H1 (cell line): ENCODE measurements at regions not wholly inside any gene's neighbourhood (a gene's known extent, or its start where the extent isn't known, plus 50 kb on each side); places are given as distances from the start of the nearest gene placed in this dataset.

Experiments
- CTCF ChIA-PET: fragments of 300-600 bp; sonication (Branson Sonifier 250); formaldehyde crosslinking; loops from one replicate; lab custom pipeline; 2021; ENCODE audit not compliant: partially characterized antibody; lab: Charles Lee
- POLR2A ChIA-PET: fragments of 300-600 bp; sonication (Branson Sonifier 250); formaldehyde crosslinking; loops from one replicate; lab custom pipeline; 2021; ENCODE audit warnings: inconsistent platforms; ENCODE audit not compliant: partially characterized antibody; lab: Charles Lee
- DNase-seq, 2 experiments: peaks; one replicate each; pipeline versions ENCODE4 v3.0.0 to v3.0.0-alpha.2; 2010 to 2022; ENCODE audit warnings: low spot score in 2 of 2, low read depth in 1 of 2, mixed read lengths in 1 of 2
- FAIRE-seq: peaks from 2 replicates; lab custom pipeline; 2011; peaks lifted over from hg19 to GRCh38; lab: Jason Lieb, UNC
- H2AFZ ChIP-seq: 2 replicates; pipeline ENCODE4 v1.8.1; 2012; ENCODE audit warnings: low read length, inconsistent platforms
- H2AK5ac ChIP-seq: 2 replicates; pipeline ENCODE4 v1.6.1; 2013; ENCODE audit warnings: low read depth, low read length
- H2BK120ac ChIP-seq: replicated peaks from 2 replicates; pipeline ENCODE3; 2013; ENCODE audit warnings: low read depth, low read length, inconsistent platforms
- H2BK12ac ChIP-seq: 2 replicates; pipeline ENCODE4 v1.6.1; 2013; ENCODE audit warnings: low read depth, low read length
- H2BK15ac ChIP-seq: 2 replicates; pipeline ENCODE4 v1.6.1; 2013; ENCODE audit warnings: low read length
- H2BK20ac ChIP-seq: 2 replicates; pipeline ENCODE4 v1.6.1; 2013; ENCODE audit warnings: low read length
- H2BK5ac ChIP-seq: 2 replicates; pipeline ENCODE4 v1.6.1; 2013; ENCODE audit warnings: low read depth, low read length
- H3K14ac ChIP-seq: 2 replicates; pipeline ENCODE4 v1.6.1; 2013; ENCODE audit warnings: inconsistent platforms; ENCODE audit not compliant: insufficient read length
- H3K18ac ChIP-seq: 2 replicates; pipeline ENCODE4 v1.6.1; 2013; ENCODE audit warnings: low read length; ENCODE audit errors: extremely low read depth
- H3K23ac ChIP-seq: 2 replicates; pipeline ENCODE4 v1.6.1; 2013; ENCODE audit warnings: inconsistent platforms; ENCODE audit not compliant: insufficient read length
- H3K23me2 ChIP-seq: 2 replicates; pipeline ENCODE4 v1.6.1; 2013; ENCODE audit warnings: low read depth, low read length
- H3K27ac ChIP-seq: 2 replicates; pipeline ENCODE4 v1.6.1; 2011; ENCODE audit warnings: low read depth, low read length, inconsistent platforms
- H3K27me3 ChIP-seq, 4 experiments: replicated peaks in 1 of 4; 1 replicate in 1 of 4; 2 replicates in 3 of 4; pipeline versions ENCODE4 v1.6.1 to v1.8.1; 2011 to 2013; ENCODE audit warnings: low read length in 3 of 4, mild to moderate bottlenecking in 3 of 4, inconsistent platforms in 2 of 4, mixed read lengths in 2 of 4, moderate library complexity in 1 of 4; ENCODE audit not compliant: control insufficient read depth in 3 of 4, insufficient read depth in 3 of 4; ENCODE audit errors: extremely low read depth in 1 of 4
- H3K36me3 ChIP-seq, 4 experiments: 2 replicates each; pipeline versions ENCODE4 v1.6.1 to v1.8.1; 2011 to 2013; ENCODE audit warnings: mild to moderate bottlenecking in 4 of 4, low read length in 3 of 4, moderate library complexity in 2 of 4, control low read depth in 1 of 4, inconsistent platforms in 1 of 4; ENCODE audit not compliant: insufficient read depth in 4 of 4, control insufficient read depth in 2 of 4
- H3K4ac ChIP-seq: replicated peaks from 2 replicates; pipeline ENCODE3; 2013; ENCODE audit warnings: low read length, low read depth, mixed read lengths, inconsistent platforms; ENCODE audit not compliant: insufficient read length
- H3K4me1 ChIP-seq, 4 experiments: replicated peaks in 1 of 4; 1 replicate in 1 of 4; 2 replicates in 3 of 4; pipeline versions ENCODE4 v1.6.1 to v1.8.1; 2011 to 2013; ENCODE audit warnings: low read length in 3 of 4, inconsistent platforms in 2 of 4, mixed read lengths in 1 of 4; ENCODE audit not compliant: insufficient read depth in 4 of 4, control insufficient read depth in 3 of 4
- H3K4me2 ChIP-seq, 2 experiments: 2 replicates each; pipeline versions ENCODE4 v1.6.1 to v1.8.1; 2011 to 2013; ENCODE audit warnings: low read depth in 2 of 2, low read length in 2 of 2, control low read depth in 1 of 2, inconsistent platforms in 1 of 2, mild to moderate bottlenecking in 1 of 2; ENCODE audit not compliant: insufficient read depth in 1 of 2
- H3K4me3 ChIP-seq, 4 experiments: fragments of 200-600, 300-600 bp in 1 of 4; sonication (generic), shearing (Covaris generic), sonication (Bioruptor Twin) in 1 of 4; 2 replicates each; pipeline versions ENCODE4 v1.5.1 to v1.8.1; 2011 to 2016; ENCODE audit warnings: low read length in 4 of 4, low read depth in 3 of 4, control low read depth in 2 of 4, inconsistent platforms in 2 of 4, mild to moderate bottlenecking in 2 of 4, mixed read lengths in 1 of 4, moderate library complexity in 1 of 4; ENCODE audit not compliant: insufficient read depth in 2 of 4; ENCODE audit errors: extremely low read depth in 1 of 4
- H3K56ac ChIP-seq: replicated peaks from 2 replicates; pipeline ENCODE3; 2013; ENCODE audit warnings: low read depth, mild to moderate bottlenecking, mixed read lengths, low read length, inconsistent platforms; ENCODE audit not compliant: insufficient read length
- H3K79me1 ChIP-seq: 2 replicates; pipeline ENCODE4 v1.6.1; 2013; ENCODE audit warnings: low read depth, low read length, control low read depth
- H3K79me2 ChIP-seq, 2 experiments: 2 replicates each; pipeline versions ENCODE4 v1.6.1 to v1.8.1; 2012 to 2013; ENCODE audit warnings: low read length in 2 of 2, mild to moderate bottlenecking in 2 of 2, inconsistent platforms in 1 of 2; ENCODE audit not compliant: insufficient read depth in 2 of 2, control insufficient read depth in 1 of 2
- H3K9ac ChIP-seq, 4 experiments: replicated peaks in 1 of 4; 1 replicate in 1 of 4; 2 replicates in 3 of 4; pipeline versions ENCODE4 v1.6.1 to v1.8.1; 2011 to 2013; ENCODE audit warnings: low read depth in 3 of 4, low read length in 3 of 4, control low read depth in 2 of 4, mild to moderate bottlenecking in 2 of 4, moderate library complexity in 2 of 4, inconsistent platforms in 1 of 4; ENCODE audit errors: extremely low read depth in 1 of 4
- H3K9me3 ChIP-seq, 2 experiments: 2 replicates each; pipeline versions ENCODE4 v1.6.1 to v1.8.1; 2012 to 2013; ENCODE audit warnings: mild to moderate bottlenecking in 2 of 2, moderate library complexity in 2 of 2, control low read depth in 1 of 2, inconsistent platforms in 1 of 2, low read depth in 1 of 2, low read length in 1 of 2, mixed read lengths in 1 of 2; ENCODE audit not compliant: insufficient read depth in 2 of 2
- H4K20me1 ChIP-seq, 2 experiments: replicated peaks in 1 of 2; 2 replicates each; pipeline versions ENCODE3 to v1.8.1; 2011 to 2013; ENCODE audit warnings: inconsistent platforms in 2 of 2, low read length in 2 of 2, mild to moderate bottlenecking in 1 of 2; ENCODE audit not compliant: insufficient read depth in 2 of 2, control insufficient read depth in 1 of 2
- H4K5ac ChIP-seq: 2 replicates; pipeline ENCODE4 v1.6.1; 2013; ENCODE audit warnings: low read length, low read depth, mixed read lengths, inconsistent platforms; ENCODE audit not compliant: insufficient read length
- H4K8ac ChIP-seq: 2 replicates; pipeline ENCODE4 v1.8.0; 2013; ENCODE audit warnings: mild to moderate bottlenecking, moderate library complexity, low read length, inconsistent platforms; ENCODE audit not compliant: insufficient read depth; ENCODE audit errors: extremely low read depth
- H4K91ac ChIP-seq: replicated peaks from 2 replicates; pipeline ENCODE3; 2013; ENCODE audit warnings: low read length, mixed read lengths, inconsistent platforms; ENCODE audit not compliant: insufficient read length
- FOSL1 ChIP-seq: IDR thresholded peaks from 2 replicates; pipeline ENCODE4 v1.6.1; 2011; ENCODE audit warnings: mild to moderate bottlenecking, low read depth, low read length, moderate library complexity; ENCODE audit not compliant: insufficient read depth
- POU5F1 ChIP-seq: IDR thresholded peaks from 2 replicates; pipeline ENCODE4 v1.6.1; 2011; ENCODE audit warnings: low read depth, mild to moderate bottlenecking, low read length, moderate library complexity
- RBBP5 ChIP-seq: IDR thresholded peaks from 2 replicates; pipeline ENCODE4 v1.7.1; 2012; ENCODE audit warnings: low read depth, mild to moderate bottlenecking, inconsistent platforms, low read length, moderate library complexity, borderline replicate concordance
- WGBS, 2 experiments: shearing (Covaris generic) in 1 of 2; methylation state at CpG; one replicate each; pipeline versions ENCODE4 v1.1.6 to v1.1.7; 2013 to 2015; ENCODE audit warnings: low lambda C conversion rate in 2 of 2, mixed read lengths in 2 of 2, inconsistent platforms in 1 of 2, low coverage in 1 of 2, missing lambda C conversion rate in 1 of 2; ENCODE audit not compliant: insufficient replicate concordance in 2 of 2, insufficient coverage in 1 of 2, insufficient read length in 1 of 2; ENCODE audit errors: extremely low coverage in 1 of 2, missing lambda C conversion rate in 1 of 2; 5-methylcytosine and 5-hydroxymethylcytosine counted together

GRCh38 chr21:20874202-20874601 is 124.0 kb upstream of the NCAM2 start:
- Histone ChIP-seq H3K56ac (no peak overlapping the region), H3K27me3 (no peaks in the 10 kb centered on the region), H3K9ac (no peak overlapping the region), H2BK12ac (no peak overlapping the region), H3K4ac (no peak overlapping the region), H3K79me2 (no peaks in the 10 kb centered on the region), H3K14ac (no peak overlapping the region), H4K91ac (no peak overlapping the region), H2BK120ac (no peak overlapping the region), H3K4me3 (no peak overlapping the region), H3K23ac (no peak overlapping the region), H3K4me2 (no peak overlapping the region), H4K8ac (no peak overlapping the region), H2BK5ac (no peak overlapping the region), H3K36me3 (no peaks in the 10 kb centered on the region), H3K9me3 (no peaks in the 10 kb centered on the region), H4K20me1 (no peaks in the 10 kb centered on the region), H3K79me1 (no peaks in the 10 kb centered on the region), H2AFZ (peak overlapping the region; percentile 44; the same call in 1 of the 2 replicates), H3K4me1 (no peaks in the 10 kb centered on the region), H3K23me2 (no peaks in the 10 kb centered on the region), H2BK15ac (0 out of 2 replicates have a peak overlapping the region, but pooled peaks have one; percentile 33), H2AK5ac (no peak overlapping the region), H3K27ac (no peak overlapping the region), H3K18ac (no peak overlapping the region), H2BK20ac (no peak overlapping the region), H4K5ac (no peak overlapping the region)
- no peak for DNase-seq
- no peak for FAIRE-seq
- ChIA-PET POLR2A (no interaction called here), CTCF (no interaction called here)
- TF ChIP-seq POU5F1 = no peak
- no peak for TF ChIP-seq RBBP5
- TF ChIP-seq FOSL1 = no peak
- 89% methylated on average over 1 of the region's 1 CpG; no CpG with 5 or more reads in 1 of the 2 experiments for WGBS, 2 experiments
